Keratinocyte (primary cell): ENCODE measurements at regions not wholly inside any gene's neighbourhood (a gene's known extent, or its start where the extent isn't known, plus 50 kb on each side); places are given as distances from the start of the nearest gene placed in this dataset.

Experiments
- DNase-seq: peaks from one replicate; pipeline ENCODE4 v3.0.0-alpha.2; 2011; ENCODE audit warnings: low read depth, missing footprints, low spot score
- FAIRE-seq: peaks from 2 replicates; lab custom pipeline; 2011; peaks lifted over from hg19 to GRCh38; lab: Jason Lieb, UNC
- H2AFZ ChIP-seq: 2 replicates; pipeline ENCODE4 v1.6.0; 2012; ENCODE audit warnings: low read length, control low read depth, inconsistent platforms; ENCODE audit not compliant: control insufficient read depth
- H3K27ac ChIP-seq: 2 replicates; pipeline ENCODE4 v1.5.1; 2011; ENCODE audit warnings: low read length; ENCODE audit not compliant: control insufficient read depth, insufficient read depth
- H3K27me3 ChIP-seq: 3 replicates; pipeline ENCODE4 v1.6.0; 2011; ENCODE audit warnings: low read length; ENCODE audit not compliant: control insufficient read depth, insufficient read depth; ENCODE audit errors: extremely low read depth
- H3K36me3 ChIP-seq, 2 experiments: 2 replicates in 1 of 2; 3 replicates in 1 of 2; pipeline ENCODE4 v1.5.1; 2011; ENCODE audit warnings: low read length in 2 of 2, mild to moderate bottlenecking in 1 of 2; ENCODE audit not compliant: control insufficient read depth in 2 of 2, insufficient read depth in 2 of 2; ENCODE audit errors: extremely low read depth in 1 of 2
- H3K4me1 ChIP-seq: 3 replicates; pipeline ENCODE4 v1.5.1; 2011; ENCODE audit warnings: low read length; ENCODE audit not compliant: control insufficient read depth, insufficient read depth; ENCODE audit errors: extremely low read depth
- H3K4me2 ChIP-seq: 3 replicates; pipeline ENCODE4 v1.6.0; 2011; ENCODE audit warnings: low read depth, low read length; ENCODE audit not compliant: control insufficient read depth, insufficient read depth; ENCODE audit errors: extremely low read depth
- H3K4me3 ChIP-seq, 3 experiments: fragments of 200-600 bp in 1 of 3; sonication (generic) in 1 of 3; 2 replicates in 2 of 3; 3 replicates in 1 of 3; pipeline ENCODE4 v1.5.1; 2011 to 2016; ENCODE audit warnings: low read length in 3 of 3, mild to moderate bottlenecking in 3 of 3, control low read depth in 2 of 3, inconsistent platforms in 1 of 3, low read depth in 1 of 3, mixed read lengths in 1 of 3, mixed run types in 1 of 3, moderate library complexity in 1 of 3; ENCODE audit not compliant: control insufficient read depth in 2 of 3, insufficient read depth in 2 of 3; ENCODE audit errors: extremely low read depth in 1 of 3
- H3K79me2 ChIP-seq: 2 replicates; pipeline ENCODE4 v1.6.0; 2012; ENCODE audit warnings: low read length; ENCODE audit not compliant: control insufficient read depth, insufficient read depth
- H3K9ac ChIP-seq: 3 replicates; pipeline ENCODE4 v1.6.0; 2011; ENCODE audit warnings: low read length; ENCODE audit not compliant: control insufficient read depth, insufficient read depth; ENCODE audit errors: extremely low read depth
- H3K9me1 ChIP-seq: 3 replicates; pipeline ENCODE4 v1.6.0; 2011; ENCODE audit warnings: low read length; ENCODE audit not compliant: control insufficient read depth, insufficient read depth; ENCODE audit errors: extremely low read depth
- H3K9me3 ChIP-seq: 2 replicates; pipeline ENCODE4 v1.5.1; 2012; ENCODE audit warnings: low read depth, low read length; ENCODE audit not compliant: control insufficient read depth
- H4K20me1 ChIP-seq: 3 replicates; pipeline ENCODE4 v1.6.0; 2011; ENCODE audit warnings: low read length; ENCODE audit not compliant: control insufficient read depth, insufficient read depth; ENCODE audit errors: extremely low read depth
- CTCF ChIP-seq, 3 experiments: IDR thresholded peaks in 1 of 3; conservative IDR thresholded peaks in 1 of 3; optimal IDR thresholded peaks in 1 of 3; 2 replicates in 2 of 3; 3 replicates in 1 of 3; pipeline versions ENCODE3 to v1.5.1; 2011; ENCODE audit warnings: low read length in 3 of 3, mild to moderate bottlenecking in 3 of 3, moderate library complexity in 2 of 3, control low read depth in 1 of 3, inconsistent platforms in 1 of 3; ENCODE audit not compliant: insufficient read depth in 2 of 3; ENCODE audit errors: extremely low read depth in 1 of 3
- EZH2 ChIP-seq: IDR thresholded peaks from one replicate; pipeline ENCODE4 v1.6.1; 2012; ENCODE audit warnings: inconsistent platforms, mild to moderate bottlenecking, low read length, moderate library complexity
- dilution Hi-C: fragments of 300-500 bp; cut with MboI; formaldehyde crosslinking; loops from one replicate; pipeline ENCODE4 v1.7.0; 2020; ENCODE audit warnings: low sequenced_read_pairs; ENCODE audit not compliant: extremely low pct_ligation_motif_present

GRCh38 chr6:140976806-140977205 is 1155.9 kb upstream of the GJE1 start:
- no peaks in the 10 kb centered on the region for H3K27me3 ChIP-seq
- no peaks in the 10 kb centered on the region for H3K79me2 ChIP-seq
- FAIRE-seq, result no peak
- H2AFZ ChIP-seq, result no peak overlapping the region
- H4K20me1 ChIP-seq, result no peaks in the 10 kb centered on the region
- H3K9me1 ChIP-seq, result no peaks in the 10 kb centered on the region
- TF ChIP-seq EZH2, result no peak
- no peak for TF ChIP-seq CTCF (optimal IDR thresholded peaks at IDR 0.05 in 1 of 3, IDR thresholded peaks at IDR 0.05 in 1 of 3, conservative IDR thresholded peaks at IDR 0.05 in 1 of 3; ENCODE audit: extremely low read depth in 1 of 3, insufficient read depth in 2 of 3, low read length in 3 of 3)
- H3K36me3 ChIP-seq, result no peaks in the 10 kb centered on the region
- dilution Hi-C loops, result no loop called here
- H3K4me3 ChIP-seq, result no peak overlapping the region
- H3K27ac ChIP-seq, result no peak overlapping the region
- H3K4me2 ChIP-seq, result no peak overlapping the region
- no peak overlapping the region for H3K9ac ChIP-seq
- no peaks in the 10 kb centered on the region for H3K9me3 ChIP-seq
- no peak for DNase-seq
- H3K4me1 ChIP-seq, result no peaks in the 10 kb centered on the region

- FAIRE-seq (no peak), DNase-seq (no peak)
- H3K9me1 ChIP-seq, result no peaks in the 10 kb centered on the region
- H3K36me3 ChIP-seq, result no peaks in the 10 kb centered on the region
- H3K4me3 ChIP-seq, result no peak overlapping the region
- no peaks in the 10 kb centered on the region for H3K27me3 ChIP-seq
- H3K9ac ChIP-seq, result no peak overlapping the region
- H3K79me2 ChIP-seq, result no peaks in the 10 kb centered on the region
- no peak overlapping the region for H3K27ac ChIP-seq
- no peaks in the 10 kb centered on the region for H4K20me1 ChIP-seq
- H3K9me3 ChIP-seq, result no peaks in the 10 kb centered on the region
- H2AFZ ChIP-seq, result no peak overlapping the region
- no peaks in the 10 kb centered on the region for H3K4me1 ChIP-seq
- H3K4me2 ChIP-seq, result no peak overlapping the region
- TF ChIP-seq CTCF (optimal IDR thresholded peaks at IDR 0.05 in 1 of 3, IDR thresholded peaks at IDR 0.05 in 1 of 3, conservative IDR thresholded peaks at IDR 0.05 in 1 of 3; ENCODE audit: extremely low read depth in 1 of 3, insufficient read depth in 2 of 3, low read length in 3 of 3), result no peak
- no peak for TF ChIP-seq EZH2
- dilution Hi-C loops, result no loop called here
Measured at GRCh38 chr6:140970485-140970884, 1162.2 kb upstream of the GJE1 start.
